ENCODE measurements at regions not wholly inside any gene's neighbourhood (a gene's known extent, or its start where the extent isn't known, plus 50 kb on each side); places are given as distances from the start of the nearest gene placed in this dataset.

GRCh38 chr6:3561725-3562124 lies 104.9 kb upstream of the SLC22A23 start:
- no peak for DNase-seq (ENCODE audit: low read depth)
- H3K4me3 ChIP-seq (ENCODE audit: low read depth, low read length) = no peak overlapping the region
- peak; percentile 5 for TF ChIP-seq CTCF (conservative IDR thresholded peaks at IDR 0.05; ENCODE audit: low read depth, low read length)

GRCh38 chr6:3560211-3560610 lies 103.4 kb upstream of the SLC22A23 start:
- no peak for TF ChIP-seq CTCF (conservative IDR thresholded peaks at IDR 0.05; ENCODE audit: low read depth, low read length)
- no peak for DNase-seq (ENCODE audit: low read depth)
- H3K4me3 ChIP-seq (ENCODE audit: low read depth, low read length) = no peak overlapping the region

- H3K4me3 ChIP-seq (ENCODE audit: low read depth, low read length) = no peak overlapping the region
- no peak for DNase-seq (ENCODE audit: low read depth)
Measured at GRCh38 chr6:3559561-3559960, 102.7 kb upstream of the SLC22A23 start.

GRCh38 chr6:3557336-3557735 lies 100.5 kb upstream of the SLC22A23 start:
- H3K4me3 ChIP-seq (ENCODE audit: low read depth, low read length) = no peak overlapping the region
- no peak for DNase-seq (ENCODE audit: low read depth)
- no peak for TF ChIP-seq CTCF (conservative IDR thresholded peaks at IDR 0.05; ENCODE audit: low read depth, low read length)

More at GRCh38 chr6:3559561-3559960, 102.7 kb upstream of the SLC22A23 start:
- no peak for TF ChIP-seq CTCF (conservative IDR thresholded peaks at IDR 0.05; ENCODE audit: low read depth, low read length)

GRCh38 chr6:3553254-3553653 lies 96.4 kb upstream of the SLC22A23 start:
- no peak overlapping the region for H3K4me3 ChIP-seq (ENCODE audit: low read depth, low read length)
- TF ChIP-seq CTCF (conservative IDR thresholded peaks at IDR 0.05; ENCODE audit: low read depth, low read length) = no peak
- no peak for DNase-seq (ENCODE audit: low read depth)

- DNase-seq (ENCODE audit: low read depth) = no peak
- TF ChIP-seq CTCF (conservative IDR thresholded peaks at IDR 0.05; ENCODE audit: low read depth, low read length) = no peak
- no peak overlapping the region for H3K4me3 ChIP-seq (ENCODE audit: low read depth, low read length)
Measured at GRCh38 chr6:3551716-3552511, 95.1 kb upstream of the SLC22A23 start.
